ENCODE measurements at regions not wholly inside any gene's neighbourhood (a gene's known extent, or its start where the extent isn't known, plus 50 kb on each side); places are given as distances from the start of the nearest gene placed in this dataset.

DNA sequence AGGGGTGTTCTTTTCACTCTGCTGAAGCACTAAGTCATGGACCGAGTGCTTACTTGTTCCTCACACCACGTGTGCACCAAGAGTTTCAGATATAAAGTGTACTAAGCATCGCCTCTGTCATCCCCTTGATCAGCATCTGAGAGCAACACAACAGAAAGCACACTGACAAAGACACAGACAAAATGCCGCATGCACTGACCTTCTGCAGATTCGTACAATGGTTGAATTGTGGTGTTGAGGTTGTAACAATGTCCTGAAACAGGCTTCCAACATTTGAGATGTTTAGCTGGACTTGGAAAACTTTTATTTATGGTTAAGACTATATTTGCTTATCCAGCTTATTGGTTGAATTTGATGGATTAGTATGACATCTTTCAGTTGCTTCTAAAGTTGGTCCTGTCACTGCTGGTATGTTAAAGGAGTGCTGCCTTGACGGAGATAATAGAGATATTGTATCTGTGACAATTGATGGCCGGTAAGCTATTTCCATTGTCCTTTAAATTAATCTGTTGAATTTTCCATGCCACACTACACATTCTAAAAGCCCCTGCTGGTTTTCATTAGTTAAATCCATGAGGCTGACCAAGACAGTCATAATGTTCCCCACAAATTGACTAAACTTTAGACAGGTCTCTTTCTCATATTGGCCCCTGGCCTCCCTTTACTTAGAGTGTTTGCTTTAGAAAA is 99.9 kb downstream of the CBLN2 start:
- no peak for TF ChIP-seq EZH2phosphoT487 (IDR thresholded peaks at IDR 0.05; ENCODE audit: borderline replicate concordance)
- no peak for TF ChIP-seq JUND (IDR thresholded peaks at IDR 0.05)
- TF ChIP-seq, protein P1, sequence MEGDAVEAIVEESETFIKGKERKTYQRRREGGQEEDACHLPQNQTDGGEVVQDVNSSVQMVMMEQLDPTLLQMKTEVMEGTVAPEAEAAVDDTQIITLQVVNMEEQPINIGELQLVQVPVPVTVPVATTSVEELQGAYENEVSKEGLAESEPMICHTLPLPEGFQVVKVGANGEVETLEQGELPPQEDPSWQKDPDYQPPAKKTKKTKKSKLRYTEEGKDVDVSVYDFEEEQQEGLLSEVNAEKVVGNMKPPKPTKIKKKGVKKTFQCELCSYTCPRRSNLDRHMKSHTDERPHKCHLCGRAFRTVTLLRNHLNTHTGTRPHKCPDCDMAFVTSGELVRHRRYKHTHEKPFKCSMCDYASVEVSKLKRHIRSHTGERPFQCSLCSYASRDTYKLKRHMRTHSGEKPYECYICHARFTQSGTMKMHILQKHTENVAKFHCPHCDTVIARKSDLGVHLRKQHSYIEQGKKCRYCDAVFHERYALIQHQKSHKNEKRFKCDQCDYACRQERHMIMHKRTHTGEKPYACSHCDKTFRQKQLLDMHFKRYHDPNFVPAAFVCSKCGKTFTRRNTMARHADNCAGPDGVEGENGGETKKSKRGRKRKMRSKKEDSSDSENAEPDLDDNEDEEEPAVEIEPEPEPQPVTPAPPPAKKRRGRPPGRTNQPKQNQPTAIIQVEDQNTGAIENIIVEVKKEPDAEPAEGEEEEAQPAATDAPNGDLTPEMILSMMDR (IDR thresholded peaks at IDR 0.05 in 2 of 3, conservative IDR thresholded peaks at IDR 0.05 in 1 of 3; ENCODE audit: borderline replicate concordance in 1 of 3, insufficient read depth in 1 of 3, low read depth in 2 of 3, low read length in 2 of 3) = no peak
- TF ChIP-seq, protein P2, sequence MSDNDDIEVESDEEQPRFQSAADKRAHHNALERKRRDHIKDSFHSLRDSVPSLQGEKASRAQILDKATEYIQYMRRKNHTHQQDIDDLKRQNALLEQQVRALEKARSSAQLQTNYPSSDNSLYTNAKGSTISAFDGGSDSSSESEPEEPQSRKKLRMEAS (IDR thresholded peaks at IDR 0.05) = no peak
- no peak for TF ChIP-seq SIN3A (IDR thresholded peaks at IDR 0.05; ENCODE audit: low read depth)
- no peak for TF ChIP-seq POLR2A (IDR thresholded peaks at IDR 0.05; ENCODE audit: borderline replicate concordance, extremely low read depth, insufficient read depth, insufficient read length)
- TF ChIP-seq SRF (IDR thresholded peaks at IDR 0.05; ENCODE audit: low read depth) = no peak
- no peak for TF ChIP-seq ZNF274 (IDR thresholded peaks at IDR 0.05; ENCODE audit: low read depth, low read length)
- TF ChIP-seq RAD21 (IDR thresholded peaks at IDR 0.05; ENCODE audit: low read depth) = no peak

Data from HCT116 (cell line).